SIG-M5 treated with dmso at 0.1 percent for 504 hours (cell line): ENCODE measurements at regions not wholly inside any gene's neighbourhood (a gene's known extent, or its start where the extent isn't known, plus 50 kb on each side); places are given as distances from the start of the nearest gene placed in this dataset.

ENCODE experiments used
- DNase-seq: peaks from one replicate; lab custom pipeline; 2025; ENCODE audit not compliant: unreplicated experiment; lab: John Stamatoyannopoulos, UW

DNA sequence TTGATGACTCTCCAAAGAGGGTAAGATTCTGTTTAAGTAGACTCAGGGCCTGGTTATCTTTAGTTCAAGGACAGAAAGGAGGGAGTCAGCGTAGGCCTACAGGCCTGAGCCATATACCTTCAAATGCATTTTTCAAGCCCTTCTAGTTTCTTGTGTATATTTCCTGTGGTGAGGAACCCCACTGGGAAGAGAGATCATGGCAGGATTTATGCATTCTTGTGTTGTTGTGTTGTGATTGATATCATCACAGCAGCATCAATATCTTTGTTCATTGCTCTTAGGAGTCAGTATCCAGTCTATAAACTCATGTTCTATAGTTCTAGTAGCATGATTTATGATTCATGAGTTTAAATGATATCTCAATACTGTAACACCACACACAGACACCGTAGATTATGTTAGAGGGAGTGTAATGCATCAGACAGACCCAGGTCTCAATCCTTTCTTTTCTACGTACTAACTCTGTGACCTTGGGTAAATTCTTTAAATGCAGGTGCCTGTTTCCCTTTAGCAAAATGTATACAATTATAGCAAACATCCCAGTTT, 427.5 kb downstream of the PDCD6IP start:
- DNase-seq, result no peak

DNA sequence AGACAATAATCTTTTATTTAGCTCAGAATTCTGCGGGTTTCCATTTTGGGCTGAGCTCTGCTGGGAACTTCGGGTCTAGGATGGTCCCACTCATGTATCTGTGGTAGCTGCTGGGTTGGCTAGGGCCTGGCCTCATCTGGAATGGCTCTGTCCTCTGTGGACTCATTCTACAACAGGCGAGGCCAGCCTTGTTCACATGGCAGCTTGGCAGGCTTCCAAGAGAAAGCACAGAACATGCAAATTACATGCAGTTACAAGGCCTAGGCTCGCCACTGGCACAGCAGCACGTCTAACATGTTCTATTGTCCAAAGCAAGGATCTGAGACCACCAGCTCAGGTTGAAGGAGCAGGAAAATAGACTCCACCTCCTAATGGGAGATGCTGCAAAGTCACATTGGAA, 431.4 kb downstream of the PDCD6IP start:
- DNase-seq, result no peak

DNA sequence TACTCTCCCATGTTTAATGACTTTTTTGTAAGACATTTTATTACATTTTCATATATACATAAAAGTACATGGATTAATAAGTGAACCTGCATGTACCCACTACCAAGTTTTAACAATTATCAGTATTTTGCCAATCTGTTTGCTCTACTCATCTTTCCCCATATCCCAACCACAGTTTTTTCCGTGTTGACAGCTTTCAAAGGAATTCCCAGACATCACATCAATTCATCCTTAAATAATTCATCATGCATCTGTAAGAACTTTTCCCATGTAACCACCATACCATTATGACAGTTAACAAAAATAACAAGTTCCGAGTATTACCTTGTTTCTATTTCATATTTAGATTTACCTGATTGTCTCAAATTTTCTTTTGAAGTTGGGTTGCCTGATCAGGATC, 436.7 kb downstream of the PDCD6IP start:
- no peak for DNase-seq

DNA sequence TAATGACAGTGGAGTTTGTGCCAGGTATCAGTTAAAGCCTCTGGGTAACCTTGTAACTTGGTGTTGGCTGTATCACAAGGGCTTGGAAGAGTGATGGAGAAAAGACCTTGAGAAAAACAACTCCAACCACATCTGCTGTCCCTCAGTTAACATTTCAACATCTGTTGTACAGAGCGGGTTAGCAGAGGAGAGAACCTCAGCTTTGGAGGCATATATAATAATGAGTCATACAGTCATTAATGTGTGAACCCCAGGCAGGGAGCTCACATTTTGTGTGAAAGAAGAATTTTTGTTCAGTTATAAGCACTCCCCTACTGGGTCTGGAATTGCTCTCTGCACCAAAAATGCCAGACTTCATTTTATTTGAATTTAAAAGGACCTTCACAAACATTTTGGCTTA, 439.5 kb downstream of the PDCD6IP start:
- no peak for DNase-seq

DNA sequence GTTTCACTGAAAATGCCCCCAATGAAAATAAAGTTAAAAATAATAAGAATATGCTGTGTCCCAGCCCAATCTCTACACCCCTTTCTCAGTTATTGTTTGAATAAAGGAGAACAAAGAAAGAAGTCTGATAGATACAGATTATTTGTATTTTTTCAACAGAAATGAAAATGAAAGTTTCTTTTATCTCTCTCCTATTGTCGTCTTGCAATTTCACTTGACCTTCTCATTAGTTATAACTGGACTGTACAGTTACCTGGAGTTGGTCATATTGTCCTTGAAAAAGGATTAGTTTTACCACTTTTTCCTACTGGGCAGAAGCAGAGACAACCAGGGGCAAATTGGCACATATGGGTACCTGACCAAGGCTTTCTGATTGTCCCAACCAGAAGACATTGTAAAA, 440.0 kb downstream of the PDCD6IP start:
- no peak for DNase-seq

DNA sequence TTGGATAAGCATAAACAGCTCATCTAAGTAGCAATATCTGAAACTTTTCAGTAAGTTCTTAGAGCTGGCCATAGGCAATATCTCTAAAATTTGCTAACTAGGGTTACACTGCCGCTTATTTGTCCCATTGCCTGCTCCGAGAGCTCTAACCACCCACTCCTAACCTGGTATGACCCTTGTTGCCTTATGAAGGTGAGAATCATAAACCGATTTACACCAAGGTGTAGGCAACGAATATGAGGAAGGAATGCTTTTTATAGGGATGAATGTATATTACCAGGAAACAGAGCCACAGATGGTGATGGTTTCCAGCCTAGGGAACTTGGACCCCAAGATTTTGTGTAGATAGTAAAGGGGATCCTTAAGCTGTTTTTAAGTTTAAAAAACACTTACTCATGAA, 440.9 kb downstream of the PDCD6IP start:
- no peak for DNase-seq

DNA sequence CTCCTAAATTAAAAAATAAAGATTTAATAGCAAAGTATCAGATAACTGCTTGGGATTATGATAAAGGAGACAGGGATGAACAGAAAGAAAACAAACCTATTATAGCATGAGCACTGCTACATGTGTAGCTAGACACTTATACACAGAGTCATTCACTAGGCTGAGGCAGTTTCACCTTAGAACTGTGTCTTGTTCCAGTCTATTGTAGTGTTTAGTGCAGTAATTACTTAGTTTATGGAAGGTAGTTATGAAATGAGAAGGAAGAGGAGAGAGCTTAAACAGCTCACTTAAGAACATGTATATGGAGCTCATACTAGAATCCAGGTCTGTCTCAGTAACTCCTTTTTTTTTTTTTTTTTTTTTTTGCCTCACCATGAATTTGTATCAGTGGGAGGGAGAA, 441.4 kb downstream of the PDCD6IP start:
- no peak for DNase-seq

DNA sequence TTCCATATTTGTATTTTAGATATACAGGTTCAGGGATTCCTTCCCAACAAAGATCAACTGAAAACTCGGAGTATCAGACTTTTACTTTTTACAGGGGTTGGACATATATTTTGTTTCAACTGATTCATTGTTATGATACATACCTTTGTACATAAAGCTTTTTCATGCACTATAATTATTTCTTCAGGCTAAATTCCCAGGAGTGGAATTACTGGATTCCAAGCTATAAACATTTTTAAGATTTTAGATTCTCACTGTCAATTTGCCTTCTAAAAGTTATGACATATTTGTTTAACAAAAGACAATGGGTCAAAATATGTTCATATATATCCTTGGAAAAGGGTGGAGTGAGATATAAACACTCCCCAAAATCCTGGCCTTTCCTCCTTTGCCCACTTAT, 449.0 kb downstream of the PDCD6IP start:
- peak; percentile 3 for DNase-seq

DNA sequence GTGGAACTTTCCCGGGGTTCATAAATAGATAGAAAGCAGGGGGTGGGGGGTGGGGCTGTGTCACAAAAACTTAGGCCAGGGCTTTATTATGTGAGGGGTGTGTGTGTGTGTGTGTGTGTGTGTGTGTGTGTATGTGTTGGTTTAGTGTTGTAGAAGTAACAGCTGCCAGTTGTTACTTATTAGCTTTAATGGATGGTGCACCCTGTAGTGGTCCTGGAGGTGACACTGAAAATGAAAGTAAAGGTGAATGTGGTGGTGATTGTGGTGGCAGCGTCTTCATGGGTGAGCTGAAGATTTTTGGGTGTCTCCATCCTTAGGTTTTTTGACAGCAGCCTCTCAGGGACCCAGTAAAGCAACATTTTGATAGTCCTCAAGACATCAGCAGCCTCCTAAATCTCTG, 449.9 kb downstream of the PDCD6IP start:
- DNase-seq, result no peak

DNA sequence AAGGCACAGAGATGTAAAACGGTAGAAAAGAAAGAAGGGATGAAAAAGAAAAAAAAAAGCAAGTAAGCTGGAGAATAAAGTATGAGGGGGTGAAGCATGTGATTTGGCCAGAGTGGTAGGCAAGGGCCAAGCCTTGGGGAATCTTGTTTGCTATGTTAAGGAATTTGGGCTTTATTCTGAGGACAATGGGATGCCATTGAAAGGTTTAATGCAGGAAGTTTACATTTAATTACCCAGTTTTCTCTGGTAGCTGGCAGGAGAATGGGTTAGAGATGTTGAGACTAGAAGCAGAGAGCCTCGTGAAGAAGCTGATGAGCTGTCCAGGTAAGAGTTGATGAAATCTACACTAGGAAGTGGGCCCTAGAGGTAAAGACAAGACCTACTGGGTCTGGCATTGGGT, 455.9 kb downstream of the PDCD6IP start:
- no peak for DNase-seq

DNA sequence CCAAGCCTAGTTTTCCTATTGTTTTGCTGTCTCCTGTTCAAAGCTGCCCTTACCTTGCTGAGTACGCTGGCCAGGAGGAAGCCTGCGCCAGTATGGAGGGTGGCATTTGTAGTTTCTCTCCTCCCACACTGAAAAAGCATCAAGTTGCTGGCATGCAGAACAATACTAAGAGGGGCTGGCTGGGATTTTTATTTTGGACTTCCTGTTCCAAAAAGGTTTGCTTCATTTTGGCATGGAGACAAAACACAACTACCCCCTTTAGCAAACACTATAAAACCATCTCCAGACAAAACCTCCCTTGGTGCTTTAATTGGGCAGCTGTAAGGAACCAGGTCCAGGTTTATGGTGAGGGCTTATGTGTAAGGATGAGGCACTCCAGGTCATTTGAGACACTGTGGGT, 457.6 kb downstream of the PDCD6IP start:
- no peak for DNase-seq

DNA sequence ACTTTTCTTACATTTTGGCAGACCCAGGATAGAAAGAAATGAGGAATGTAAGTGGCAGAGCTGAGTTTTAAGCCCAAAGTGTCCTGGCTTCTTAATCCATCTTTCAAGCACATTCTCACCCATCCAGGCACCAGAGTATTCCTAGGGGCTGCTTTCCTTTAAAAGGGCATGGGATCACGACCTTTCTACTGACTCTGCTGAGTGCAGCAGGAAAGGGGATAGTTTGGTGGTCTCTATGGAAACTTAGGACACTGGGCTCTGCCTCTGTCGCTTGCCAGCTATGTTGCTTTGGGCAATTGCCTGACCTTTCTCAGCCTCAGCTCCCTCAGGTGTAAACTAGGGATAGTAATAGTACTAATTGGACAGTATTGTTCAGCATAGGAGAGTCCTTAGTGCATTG, 458.4 kb downstream of the PDCD6IP start:
- no peak for DNase-seq

DNA sequence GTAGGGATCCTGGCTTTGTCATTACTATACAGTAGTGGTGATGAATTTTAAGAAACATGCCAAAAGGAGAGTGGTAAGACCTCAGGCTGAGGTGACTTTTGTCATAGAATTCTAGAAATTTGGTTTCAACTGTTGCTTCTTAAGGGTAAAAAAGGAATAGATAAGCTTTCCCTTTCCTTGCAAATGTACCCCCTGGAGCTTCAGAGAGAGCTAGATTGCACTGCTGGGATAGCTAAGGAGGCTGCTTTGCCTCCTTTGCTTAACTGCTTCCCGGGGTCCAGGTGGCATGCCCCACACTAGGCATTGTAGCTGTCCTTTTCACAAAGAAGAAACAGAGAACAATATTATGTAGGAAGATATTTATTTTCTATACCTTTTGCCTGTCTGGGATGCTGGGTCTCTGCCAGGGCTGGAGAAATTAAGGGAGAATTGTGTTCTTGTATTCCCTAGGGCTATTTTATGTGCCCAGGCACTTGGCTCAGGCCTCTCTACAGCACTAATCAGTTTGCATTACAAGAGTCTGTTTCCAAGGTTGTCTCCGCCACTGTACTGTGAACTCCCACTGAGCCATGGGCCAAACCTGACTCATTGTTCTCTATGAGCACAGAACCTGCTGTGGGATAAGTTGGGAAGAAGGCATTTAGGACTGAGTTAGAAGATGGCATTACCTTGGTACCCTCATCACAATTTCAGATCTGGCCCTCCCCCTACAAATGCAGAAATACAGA, 460.0 kb downstream of the PDCD6IP start:
- DNase-seq, result no peak

DNA sequence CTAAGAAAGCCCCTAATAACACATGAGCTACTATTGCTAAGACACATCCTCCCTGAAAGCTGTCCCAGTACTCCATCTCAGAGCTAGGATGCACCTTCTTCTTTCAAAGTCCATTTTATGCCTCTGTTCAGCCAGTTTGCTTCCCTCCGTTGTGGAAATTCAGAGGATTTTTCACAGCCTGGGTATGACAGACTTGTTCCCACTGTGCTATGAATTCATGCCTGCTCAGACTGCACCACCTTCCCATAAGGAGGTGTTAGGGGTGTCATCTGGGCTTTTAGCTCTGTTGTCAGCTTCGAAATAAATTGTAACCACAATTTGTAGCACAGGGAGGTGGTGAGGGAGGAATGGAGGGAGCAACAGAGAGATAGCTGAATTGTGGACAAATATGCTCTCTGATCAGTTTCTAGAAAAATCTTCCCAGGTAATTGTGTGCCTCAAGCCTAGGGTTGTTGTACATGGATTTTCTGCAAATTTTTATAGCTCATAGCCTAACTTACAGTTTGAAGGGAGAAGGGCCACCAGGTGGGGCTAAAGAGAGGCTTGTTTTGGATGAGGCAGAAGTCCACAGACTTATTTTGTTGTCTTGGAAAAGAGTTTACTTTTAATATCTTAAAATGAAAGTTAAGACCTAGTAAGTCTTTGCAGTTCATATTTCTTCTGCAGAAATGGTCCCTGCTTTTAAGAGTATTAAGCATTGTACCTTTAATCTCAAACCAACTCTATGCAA, 462.0 kb downstream of the PDCD6IP start:
- DNase-seq, result peak; percentile 34

DNA sequence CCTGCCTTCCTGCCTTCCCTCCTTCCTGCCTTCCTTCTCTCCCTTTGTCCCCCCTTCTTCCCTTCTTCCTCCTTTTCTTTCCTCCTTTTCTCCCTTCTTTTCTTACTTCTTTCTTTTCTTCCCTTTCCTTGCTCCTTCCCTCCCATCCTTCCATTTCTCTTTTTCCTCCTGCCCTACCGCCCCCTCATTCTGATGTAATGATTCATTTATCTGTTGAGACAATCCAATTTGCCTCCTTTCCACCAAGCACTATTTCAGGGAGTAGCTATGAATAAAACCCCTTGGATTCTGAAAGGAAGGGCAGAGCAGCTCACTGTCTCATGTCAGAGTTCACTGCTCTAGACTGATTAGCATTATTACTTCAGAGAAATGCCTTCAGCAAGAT, 462.6 kb downstream of the PDCD6IP start:
- DNase-seq, result no peak

DNA sequence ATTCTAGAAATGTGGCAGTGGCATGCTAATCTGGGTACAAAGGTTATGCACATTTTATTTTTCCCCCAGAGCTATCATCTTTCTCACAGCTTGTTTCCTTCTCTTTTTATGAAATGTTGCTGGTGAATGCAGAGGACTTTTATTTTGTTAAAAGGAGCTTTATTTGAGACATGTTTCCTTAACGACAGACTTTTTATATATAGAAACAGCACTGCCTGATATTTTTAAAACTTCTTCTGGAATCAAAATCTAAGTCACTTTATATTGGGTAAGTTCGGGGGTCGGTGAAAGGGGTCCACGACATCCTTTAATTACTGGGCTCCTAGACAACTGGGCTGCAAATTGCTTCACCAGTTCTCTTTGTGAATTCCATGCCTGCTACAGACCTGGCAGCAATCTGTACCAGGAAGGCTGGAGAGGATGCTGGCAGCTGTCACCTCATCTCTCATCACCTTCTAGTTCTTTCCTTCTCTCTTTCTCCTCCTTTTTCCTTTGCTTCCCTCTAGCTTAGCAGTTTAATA, 464.7 kb downstream of the PDCD6IP start:
- DNase-seq, result peak; percentile 12

DNA sequence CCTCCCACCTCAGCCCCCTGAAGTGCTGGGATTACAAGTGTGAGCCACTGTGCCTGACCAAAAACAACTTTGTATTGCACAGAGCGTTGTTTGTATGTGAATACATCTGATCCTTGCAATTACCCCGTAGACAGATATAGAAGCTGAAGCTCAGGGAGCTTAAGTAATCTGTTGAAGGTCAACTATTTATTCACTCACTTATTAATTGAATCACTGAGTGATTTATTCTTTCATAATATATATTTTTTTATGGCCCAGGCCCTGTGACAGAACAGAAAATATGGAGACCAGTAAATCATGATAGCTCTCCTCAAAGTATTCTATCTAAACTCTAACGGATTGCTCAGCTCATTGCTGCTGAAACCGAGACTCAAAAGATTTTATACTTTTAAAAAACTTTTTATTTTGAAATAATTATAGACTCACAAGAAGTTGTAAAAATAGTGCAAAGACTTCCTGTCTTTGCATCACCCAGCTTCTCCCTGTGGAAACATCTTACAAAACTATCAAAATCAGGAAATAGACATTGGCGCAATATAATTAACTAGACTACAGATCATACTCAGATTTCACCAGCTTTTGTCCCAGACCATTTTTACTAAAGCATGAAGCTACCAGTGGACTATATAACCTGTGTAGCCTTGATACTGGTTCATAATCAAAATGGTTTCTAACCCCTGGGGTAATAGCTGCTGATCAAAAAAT, 466.1 kb downstream of the PDCD6IP start:
- peak; percentile 23 for DNase-seq

DNA sequence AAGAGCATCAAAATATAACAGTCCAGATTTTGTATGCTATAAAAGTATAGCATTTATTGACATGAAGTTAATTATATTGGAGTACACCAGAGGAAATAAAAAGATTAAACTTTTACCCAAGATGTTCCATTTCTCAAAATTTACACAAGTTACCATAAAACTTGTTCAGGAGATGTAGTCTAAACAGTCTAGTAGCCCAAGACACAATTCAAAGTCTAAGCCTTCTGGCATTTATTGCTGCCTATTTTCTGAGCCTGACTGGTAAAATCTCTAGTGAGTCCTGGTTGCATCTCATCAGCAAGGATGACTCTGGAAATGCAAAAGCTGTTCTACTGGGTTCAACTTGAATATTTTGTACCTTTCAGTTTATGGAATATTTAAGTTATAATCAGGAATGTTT, 468.7 kb downstream of the PDCD6IP start:
- no peak for DNase-seq

DNA sequence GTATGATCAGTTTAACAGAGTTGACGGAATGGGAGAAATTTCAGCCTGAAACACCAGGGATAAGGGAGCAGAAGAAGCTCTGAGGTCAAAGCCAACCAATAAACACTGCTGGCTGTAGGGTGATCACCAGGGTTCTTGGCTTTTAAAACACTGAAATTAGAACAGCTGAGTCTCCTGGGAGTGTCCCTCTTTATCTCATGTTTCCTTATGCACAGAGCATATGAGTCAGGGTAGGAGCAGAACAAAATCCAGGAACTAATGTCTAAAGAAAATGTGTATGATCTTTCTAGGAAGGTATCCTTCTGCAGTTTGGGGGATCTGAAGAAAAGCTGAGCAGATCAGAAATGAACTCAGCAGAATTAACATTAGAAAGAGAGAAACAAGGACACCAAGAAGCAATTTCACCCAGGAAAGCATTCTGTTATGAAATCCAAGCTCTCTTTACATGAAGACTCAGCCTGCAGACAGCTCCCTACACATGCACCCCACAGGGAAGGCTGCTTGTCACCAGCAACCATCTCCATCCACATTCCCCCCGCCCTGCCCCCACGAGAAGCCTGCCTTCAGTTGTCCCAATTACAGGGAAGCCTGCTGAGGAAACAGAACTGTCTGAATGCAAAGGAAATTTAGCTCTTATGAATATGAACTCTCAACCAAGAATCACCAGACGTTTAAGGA, 469.7 kb downstream of the PDCD6IP start:
- no peak for DNase-seq

DNA sequence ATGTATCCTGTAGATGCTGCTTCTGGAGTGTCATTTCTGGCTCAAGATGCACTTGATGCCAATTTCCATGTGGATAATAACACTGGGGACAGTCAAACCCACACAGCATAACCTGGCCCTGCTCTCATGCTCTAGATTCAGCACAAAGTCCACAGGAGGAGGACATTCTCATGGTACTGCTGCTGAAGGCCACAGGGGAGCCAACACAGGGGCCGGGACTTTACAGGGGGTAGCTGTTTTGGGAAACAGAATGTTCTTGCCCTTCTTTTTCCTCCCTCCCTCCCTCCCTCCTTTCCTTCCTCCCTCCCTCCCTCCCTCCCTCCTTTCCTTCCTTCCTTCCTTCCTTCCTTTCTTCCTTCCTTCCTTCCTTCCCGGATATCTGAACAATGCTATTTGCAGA, 477.4 kb downstream of the PDCD6IP start:
- no peak for DNase-seq

DNA sequence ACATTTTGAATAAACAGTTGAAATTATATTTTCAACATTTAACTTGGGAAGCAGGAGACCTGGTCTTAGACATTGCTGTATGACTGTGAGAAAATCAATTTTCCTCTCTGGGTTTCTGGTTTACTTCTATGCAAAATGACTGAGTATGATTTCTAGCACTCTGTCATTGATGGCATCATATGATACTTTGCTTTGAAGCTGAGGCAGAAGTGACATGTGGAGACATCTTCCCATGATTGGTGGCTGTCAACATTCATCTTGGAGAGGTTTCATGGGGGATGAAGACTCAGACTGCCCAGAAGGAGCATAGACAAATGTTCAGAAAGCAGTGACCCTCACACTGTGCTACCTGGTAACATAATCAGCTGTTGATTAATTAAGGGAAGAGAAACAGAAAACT, 477.9 kb downstream of the PDCD6IP start:
- DNase-seq, result no peak
